H1 (cell line): ENCODE measurements at regions not wholly inside any gene's neighbourhood (a gene's known extent, or its start where the extent isn't known, plus 50 kb on each side); places are given as distances from the start of the nearest gene placed in this dataset.

Experiments used
- CHD2 ChIP-seq: IDR thresholded peaks from 2 replicates; pipeline ENCODE4 v1.6.1; 2012; ENCODE audit warnings: low read length, improper control_type of control experiment
- GTF2F1 ChIP-seq: IDR thresholded peaks from 2 replicates; pipeline ENCODE4 v1.6.1; 2012; ENCODE audit warnings: low read depth, low read length, improper control_type of control experiment, borderline replicate concordance
- NANOG ChIP-seq: IDR thresholded peaks from 2 replicates; pipeline ENCODE4 v1.6.1; 2011; ENCODE audit warnings: low read length, low read depth, mild to moderate bottlenecking, inconsistent platforms; ENCODE audit not compliant: insufficient read depth, poor library complexity, severe bottlenecking
- POLR2AphosphoS5 ChIP-seq: IDR thresholded peaks from 2 replicates; pipeline ENCODE4 v1.6.1; 2011; ENCODE audit warnings: low read depth, low read length
- SIN3A ChIP-seq, 2 experiments: IDR thresholded peaks in 1 of 2; conservative IDR thresholded peaks in 1 of 2; 2 replicates each; pipeline ENCODE4 v1.6.1; 2011 to 2012; ENCODE audit warnings: low read length in 2 of 2, improper control_type of control experiment in 1 of 2, low read depth in 1 of 2, mild to moderate bottlenecking in 1 of 2
- TAF1 ChIP-seq: IDR thresholded peaks from 2 replicates; pipeline ENCODE4 v1.6.1; 2011; ENCODE audit warnings: mild to moderate bottlenecking, low read depth, low read length
- TF ChIP-seq, protein P1 (sequence below): IDR thresholded peaks from 2 replicates; pipeline ENCODE4 v1.6.1; 2011; ENCODE audit warnings: low read depth, mild to moderate bottlenecking, low read length; ENCODE audit not compliant: insufficient read depth

DNA sequence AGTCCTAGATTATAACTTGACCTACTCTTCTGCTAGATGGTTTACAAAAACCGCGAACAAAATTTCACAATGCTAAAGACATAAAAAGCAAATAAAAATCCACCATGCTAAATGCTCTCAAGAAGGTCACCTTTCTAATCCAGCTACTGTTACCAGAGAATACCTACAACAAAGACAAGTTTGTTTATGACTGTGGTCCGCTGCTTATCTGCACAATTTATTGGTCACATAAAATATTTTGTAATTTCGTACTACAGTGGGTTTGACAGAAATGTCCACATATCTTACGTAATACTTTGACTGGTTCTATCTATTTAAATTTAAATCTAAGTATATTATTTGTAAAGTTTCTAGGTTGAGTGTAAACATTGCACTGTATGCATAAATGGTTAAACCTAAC lies 257.6 kb upstream of the ZNF608 start (continued):
- TF ChIP-seq CHD2 (no peak), TAF1 (no peak), NANOG (no peak), GTF2F1 (no peak), POLR2AphosphoS5 (no peak), SIN3A (conservative IDR thresholded peaks at IDR 0.05 in 1 of 2, IDR thresholded peaks at IDR 0.05 in 1 of 2; ENCODE audit: low read depth in 1 of 2, low read length in 2 of 2) (no peak)
- TF ChIP-seq, protein P1, sequence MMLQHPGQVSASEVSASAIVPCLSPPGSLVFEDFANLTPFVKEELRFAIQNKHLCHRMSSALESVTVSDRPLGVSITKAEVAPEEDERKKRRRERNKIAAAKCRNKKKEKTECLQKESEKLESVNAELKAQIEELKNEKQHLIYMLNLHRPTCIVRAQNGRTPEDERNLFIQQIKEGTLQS = no peak
